IMR-90 (cell line): ENCODE measurements at regions not wholly inside any gene's neighbourhood (a gene's known extent, or its start where the extent isn't known, plus 50 kb on each side); places are given as distances from the start of the nearest gene placed in this dataset.

Experiments
- ATAC-seq: fragments of 200-7000 bp; cut with Tn5 transposase; 2 replicates; pipeline ENCODE4 v1.9.1; 2020; ENCODE audit warnings: low read depth, mild to moderate bottlenecking, moderate library complexity
- BruUV-seq: library from RNA; stranded (reverse); fragments of 400-500 nt; replicated peaks from 2 replicates; lab custom pipeline; 2021; lab: Mats Ljungman, UMichigan
- CTCF ChIA-PET: fragments of 300-600 bp; formaldehyde crosslinking; extraction: SDS; loops from one replicate; lab custom pipeline; 2021; ENCODE audit warnings: antibody characterized with exemption; lab: Yijun Ruan, JAX
- POLR2A ChIA-PET: fragments of 300-600 bp; sonication (Branson Sonifier 250); formaldehyde crosslinking; loops from one replicate; lab custom pipeline; 2022; ENCODE audit warnings: antibody characterized with exemption; ENCODE audit not compliant: unreplicated experiment; lab: Charles Lee
- DNase-seq: peaks from one replicate; pipeline ENCODE4 v3.0.0; 2013
- H2AFZ ChIP-seq: replicated peaks from 2 replicates; pipeline ENCODE3; 2013; ENCODE audit warnings: low read length, mild to moderate bottlenecking; ENCODE audit not compliant: poor library complexity
- H2AK5ac ChIP-seq: 2 replicates; pipeline ENCODE4 v1.6.1; 2013; ENCODE audit warnings: low read depth, low read length, inconsistent platforms
- H2AK9ac ChIP-seq: replicated peaks from 2 replicates; pipeline ENCODE3; 2013; ENCODE audit warnings: mild to moderate bottlenecking, low read depth, low read length, moderate library complexity; ENCODE audit not compliant: poor library complexity
- H2BK120ac ChIP-seq: 2 replicates; pipeline ENCODE4 v1.6.1; 2013; ENCODE audit warnings: low read depth, low read length, inconsistent platforms
- H2BK15ac ChIP-seq: 3 replicates; pipeline ENCODE4 v1.6.1; 2013; ENCODE audit warnings: low read depth, low read length, inconsistent platforms
- H2BK20ac ChIP-seq: 2 replicates; pipeline ENCODE4 v1.6.1; 2013; ENCODE audit warnings: low read depth, mild to moderate bottlenecking, inconsistent platforms, low read length, moderate library complexity
- H2BK5ac ChIP-seq: 2 replicates; pipeline ENCODE4 v1.6.1; 2013; ENCODE audit warnings: mild to moderate bottlenecking, low read depth, low read length, inconsistent platforms; ENCODE audit not compliant: poor library complexity, severe bottlenecking
- H3K14ac ChIP-seq: replicated peaks from 2 replicates; pipeline ENCODE4 v1.6.1; 2013; ENCODE audit warnings: low read depth, low read length, inconsistent platforms
- H3K18ac ChIP-seq: 2 replicates; pipeline ENCODE4 v1.6.1; 2013; ENCODE audit warnings: low read depth, low read length, control low read depth
- H3K23ac ChIP-seq: 2 replicates; pipeline ENCODE4 v1.6.1; 2013; ENCODE audit warnings: low read depth, low read length, inconsistent platforms
- H3K27ac ChIP-seq: 2 replicates; pipeline ENCODE4 v1.5.1; 2013; ENCODE audit warnings: mild to moderate bottlenecking, control low read depth, low read length; ENCODE audit not compliant: insufficient read depth
- H3K27me3 ChIP-seq: 2 replicates; pipeline ENCODE4 v1.6.1; 2013; ENCODE audit warnings: low read length; ENCODE audit not compliant: control insufficient read depth, insufficient read depth
- H3K36me3 ChIP-seq: 2 replicates; pipeline ENCODE4 v1.6.1; 2013; ENCODE audit warnings: low read length, mixed read lengths; ENCODE audit not compliant: control insufficient read depth, insufficient read depth
- H3K4ac ChIP-seq: 2 replicates; pipeline ENCODE4 v1.6.1; 2013; ENCODE audit warnings: low read depth, low read length, inconsistent platforms
- H3K4me1 ChIP-seq: 2 replicates; pipeline ENCODE4 v1.6.1; 2013; ENCODE audit warnings: low read length, mixed read lengths; ENCODE audit not compliant: control insufficient read depth, insufficient read depth
- H3K4me2 ChIP-seq: 2 replicates; pipeline ENCODE4 v1.6.1; 2013; ENCODE audit warnings: low read depth, mild to moderate bottlenecking, control low read depth, low read length, moderate library complexity
- H3K4me3 ChIP-seq: 2 replicates; pipeline ENCODE4 v1.5.1; 2013; ENCODE audit warnings: low read depth, mild to moderate bottlenecking, control low read depth, low read length, moderate library complexity; ENCODE audit not compliant: insufficient read depth
- H3K56ac ChIP-seq: 2 replicates; pipeline ENCODE4 v1.6.1; 2013; ENCODE audit warnings: low read length, inconsistent platforms; ENCODE audit not compliant: insufficient read depth; ENCODE audit errors: extremely low read depth
- H3K79me1 ChIP-seq, 2 experiments: 2 replicates each; pipeline ENCODE4 v1.6.1; 2013; ENCODE audit warnings: low read length in 2 of 2, inconsistent platforms in 1 of 2, low read depth in 1 of 2
- H3K9ac ChIP-seq: 2 replicates; pipeline ENCODE4 v1.6.1; 2013; ENCODE audit warnings: low read depth, low read length, control low read depth
- H3K9me1 ChIP-seq: 2 replicates; pipeline ENCODE4 v1.6.1; 2013; ENCODE audit warnings: low read length, inconsistent platforms; ENCODE audit not compliant: insufficient read depth
- H3K9me3 ChIP-seq: 2 replicates; pipeline ENCODE4 v1.6.1; 2013; ENCODE audit warnings: low read length; ENCODE audit not compliant: control insufficient read depth, insufficient read depth
- H4K20me1 ChIP-seq: 2 replicates; pipeline ENCODE4 v1.6.1; 2013; ENCODE audit warnings: low read length, inconsistent platforms; ENCODE audit not compliant: insufficient read depth
- H4K5ac ChIP-seq: 2 replicates; pipeline ENCODE4 v1.6.1; 2013; ENCODE audit warnings: mild to moderate bottlenecking, low read depth, low read length, control low read depth
- H4K8ac ChIP-seq, 2 experiments: 2 replicates each; pipeline ENCODE4 v1.6.1; 2013; ENCODE audit warnings: low read depth in 2 of 2, low read length in 2 of 2, control low read depth in 1 of 2, inconsistent platforms in 1 of 2
- H4K91ac ChIP-seq: 2 replicates; pipeline ENCODE4 v1.6.1; 2013; ENCODE audit warnings: low read depth, low read length, inconsistent platforms; ENCODE audit not compliant: insufficient read depth
- BHLHE40 ChIP-seq: fragments of 150-350 bp; IDR thresholded peaks from 2 replicates; pipeline ENCODE4 v1.6.1; 2016; ENCODE audit warnings: mild to moderate bottlenecking, low read depth, low read length
- CEBPB ChIP-seq: IDR thresholded peaks from 2 replicates; pipeline ENCODE4 v1.6.1; 2012; ENCODE audit warnings: low read depth, low read length, improper control_type of control experiment
- CHD1 ChIP-seq: IDR thresholded peaks from 2 replicates; pipeline ENCODE4 v1.6.1; 2012; ENCODE audit warnings: low read depth, low read length, improper control_type of control experiment
- CTCF ChIP-seq: conservative IDR thresholded peaks from 2 replicates; pipeline ENCODE4 v1.5.1; 2012; ENCODE audit warnings: mild to moderate bottlenecking, low read depth, low read length, improper control_type of control experiment
- FOS ChIP-seq: fragments of 150-350 bp; IDR thresholded peaks from 2 replicates; pipeline ENCODE4 v1.6.1; 2016; ENCODE audit warnings: low read depth, low read length
- MAZ ChIP-seq: IDR thresholded peaks from 2 replicates; pipeline ENCODE4 v1.6.1; 2012; ENCODE audit warnings: low read depth, mild to moderate bottlenecking, low read length, improper control_type of control experiment, moderate library complexity, borderline replicate concordance
- MXI1 ChIP-seq: IDR thresholded peaks from 2 replicates; pipeline ENCODE4 v1.6.1; 2012; ENCODE audit warnings: low read depth, mild to moderate bottlenecking, low read length, moderate library complexity, borderline replicate concordance
- NFE2L2 ChIP-seq: fragments of 150-350 bp; IDR thresholded peaks from 2 replicates; pipeline ENCODE4 v1.6.1; 2016; ENCODE audit warnings: low read depth, mild to moderate bottlenecking, low read length
- POLR2A ChIP-seq: IDR thresholded peaks from 2 replicates; pipeline ENCODE4 v1.6.1; 2012; ENCODE audit warnings: mild to moderate bottlenecking, low read depth, low read length
- RAD21 ChIP-seq: IDR thresholded peaks from 2 replicates; pipeline ENCODE4 v1.6.1; 2012; ENCODE audit warnings: low read length, improper control_type of control experiment
- RCOR1 ChIP-seq: IDR thresholded peaks from 2 replicates; pipeline ENCODE4 v1.6.1; 2012; ENCODE audit warnings: mild to moderate bottlenecking, low read length, improper control_type of control experiment; ENCODE audit not compliant: insufficient replicate concordance
- RFX5 ChIP-seq: IDR thresholded peaks from 2 replicates; pipeline ENCODE4 v1.8.0; 2012; ENCODE audit warnings: low read depth, mild to moderate bottlenecking, low read length, moderate library complexity
- SMC3 ChIP-seq: fragments of 150-350 bp; IDR thresholded peaks from 2 replicates; pipeline ENCODE4 v1.6.1; 2016; ENCODE audit warnings: low read depth, mild to moderate bottlenecking, antibody characterized with exemption, low read length, moderate library complexity
- USF2 ChIP-seq: fragments of 150-350 bp; IDR thresholded peaks from 2 replicates; pipeline ENCODE4 v1.6.1; 2017; ENCODE audit warnings: mild to moderate bottlenecking, antibody characterized with exemption, low read length, low read depth
- WGBS, 2 experiments: methylation state at CpG; one replicate each; pipeline versions ENCODE4 v1.1.5 to v1.1.7; 2013; ENCODE audit warnings: missing lambda C conversion rate in 2 of 2; ENCODE audit not compliant: insufficient read length in 1 of 2; ENCODE audit errors: extremely low coverage in 2 of 2; 5-methylcytosine and 5-hydroxymethylcytosine counted together
- dilution Hi-C: fragments of 300-500 bp; cut with HindIII; formaldehyde crosslinking; loops from one replicate; pipeline ENCODE4 v1.14.3; 2018; ENCODE audit warnings: low sequenced_read_pairs; ENCODE audit not compliant: unreplicated experiment
- in situ Hi-C: fragments of 300-500 bp; cut with MboI; formaldehyde crosslinking; loops from 3 replicates; pipeline ENCODE4 v1.14.3; 2019; ENCODE audit warnings: low sequenced_read_pairs, inconsistent platforms, mixed read lengths
- intact Hi-C: fragments of 100-400 bp; cut with micrococcal nuclease; formaldehyde crosslinking; loops from 2 replicates; pipeline ENCODE4 v1.10.0; 2022

DNA sequence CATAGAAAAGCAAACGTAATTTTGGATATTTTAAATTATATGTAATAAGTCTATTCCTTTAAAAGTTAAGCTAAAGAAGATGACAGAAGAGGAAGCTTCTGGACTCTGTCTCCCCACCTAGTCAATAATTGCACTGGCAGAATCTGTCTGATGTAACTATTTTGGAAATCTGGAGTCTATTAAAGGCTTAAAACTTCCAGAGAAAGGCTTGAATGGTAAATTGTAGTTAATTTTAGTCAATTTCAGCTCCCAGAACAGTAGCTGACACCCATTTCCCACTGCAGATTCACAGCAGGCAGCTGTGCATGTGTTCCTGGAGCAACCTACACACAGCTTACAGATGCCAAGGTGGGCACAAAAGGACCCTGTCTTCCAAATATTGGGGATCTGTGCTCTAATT lies 304.1 kb downstream of the PCDH20 start:
- Histone ChIP-seq H2AK5ac (no peak overlapping the region), H3K4me1 (no peaks in the 10 kb centered on the region), H4K5ac (no peak overlapping the region), H3K9me1 (no peaks in the 10 kb centered on the region), H4K8ac (no peak overlapping the region), H3K36me3 (no peaks in the 10 kb centered on the region), H2BK120ac (no peak overlapping the region), H3K4me3 (no peak overlapping the region), H3K9ac (no peak overlapping the region), H3K27ac (no peak overlapping the region), H4K91ac (no peak overlapping the region), H2BK20ac (no peak overlapping the region), H3K18ac (no peak overlapping the region), H2BK15ac (no peak overlapping the region), H3K9me3 (peaks cover 8% of the 10 kb centered on the region), H4K20me1 (no peaks in the 10 kb centered on the region), H2AK9ac (no peak overlapping the region), H3K56ac (no peak overlapping the region), H3K14ac (no peak overlapping the region), H3K79me1 (no peaks in the 10 kb centered on the region), H3K4ac (no peak overlapping the region), H2BK5ac (no peak overlapping the region), H3K27me3 (no peaks in the 10 kb centered on the region), H3K23ac (no peak overlapping the region), H2AFZ (no peak overlapping the region), H3K4me2 (no peak overlapping the region)
- in situ Hi-C loops, result no loop called here
- CTCF ChIA-PET, result no interaction called here
- POLR2A ChIA-PET, result no interaction called here
- intact Hi-C loops, result no loop called here
- dilution Hi-C loops, result no loop called here
- no peak for DNase-seq
- TF ChIP-seq RAD21, result no peak
- no peak for TF ChIP-seq RCOR1
- TF ChIP-seq NFE2L2, result no peak
- TF ChIP-seq CTCF, result no peak
- TF ChIP-seq MXI1, result no peak
- TF ChIP-seq RFX5, result no peak
- no peak for TF ChIP-seq USF2
- no peak for TF ChIP-seq SMC3
- TF ChIP-seq BHLHE40, result no peak
- TF ChIP-seq CEBPB, result no peak
- TF ChIP-seq MAZ, result no peak
- TF ChIP-seq CHD1, result no peak
- TF ChIP-seq FOS, result no peak
- TF ChIP-seq POLR2A, result no peak
- WGBS, 2 experiments, result no CpG with 5 or more reads among the region's 1 CpG
- ATAC-seq, result no peak
- BruUV-seq, result no TSS peak
